ENCODE measurements at regions not wholly inside any gene's neighbourhood (a gene's known extent, or its start where the extent isn't known, plus 50 kb on each side); places are given as distances from the start of the nearest gene placed in this dataset.
"Not testable (repeated sequence)": the region's sequence is repeated elsewhere in the genome, so short reads cannot be mapped to it uniquely, and the experiment has no call there.

GRCh38 chrX:65389120-65389519, 145.5 kb downstream of the LAS1L start:
- not testable (repeated sequence) for TF ChIP-seq CTCF (conservative IDR thresholded peaks at IDR 0.05; ENCODE audit: low read depth, low read length); EZH2 (IDR thresholded peaks at IDR 0.05; ENCODE audit: borderline replicate concordance, low read depth, low read length, poor library complexity, severe bottlenecking)

Data from A673 (cell line).